Right lung (tissue), 2 donors: ENCODE measurements at regions not wholly inside any gene's neighbourhood (a gene's known extent, or its start where the extent isn't known, plus 50 kb on each side); places are given as distances from the start of the nearest gene placed in this dataset.

ENCODE experiments used
- DNase-seq, 2 donors: peaks; one replicate each; pipeline ENCODE4 v3.0.0-alpha.2; 2013

DNA sequence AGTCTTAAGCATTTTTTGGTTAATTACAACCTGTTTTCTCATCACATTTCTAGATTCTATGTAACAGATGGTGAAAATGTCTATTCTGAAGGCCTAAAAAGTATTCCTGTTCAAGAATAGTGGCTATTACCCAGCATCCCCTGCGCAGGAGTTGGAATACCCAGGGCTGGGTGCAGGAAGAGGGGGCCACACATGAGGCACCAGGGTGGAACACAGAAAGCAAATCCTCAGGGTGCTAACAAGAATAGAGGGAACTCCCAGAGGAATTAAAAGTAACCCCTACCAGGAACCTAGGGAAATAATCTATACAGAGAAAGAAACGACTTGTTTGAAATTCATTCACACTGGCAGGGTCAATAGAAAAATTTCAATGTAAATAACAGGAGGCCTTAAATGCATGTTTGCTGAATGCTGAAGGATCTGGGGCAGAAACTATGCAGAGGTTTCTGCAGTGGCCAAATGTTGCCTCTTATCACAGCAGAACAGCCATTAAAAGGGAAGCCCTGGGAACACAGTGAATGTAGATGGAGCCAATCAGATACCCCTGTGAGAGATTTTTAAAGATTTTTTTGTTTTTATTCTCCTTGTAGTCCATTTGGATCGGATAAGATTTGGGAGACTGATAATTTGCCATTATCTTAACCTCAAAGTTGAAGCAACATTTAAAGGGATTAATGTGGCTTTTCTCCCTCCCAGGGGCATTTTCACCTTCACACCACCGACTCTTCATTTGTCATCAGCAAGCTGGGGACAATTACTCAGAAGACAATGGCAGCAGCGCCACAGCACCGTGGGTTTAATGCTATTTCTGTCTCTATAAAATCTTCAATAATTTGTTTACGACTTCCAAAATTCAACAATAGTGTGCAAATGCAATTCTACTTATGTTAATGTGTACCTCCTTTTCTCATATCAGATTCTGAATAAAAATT is 196.0 kb upstream of the PSMD7 start:
- no peak for DNase-seq

DNA sequence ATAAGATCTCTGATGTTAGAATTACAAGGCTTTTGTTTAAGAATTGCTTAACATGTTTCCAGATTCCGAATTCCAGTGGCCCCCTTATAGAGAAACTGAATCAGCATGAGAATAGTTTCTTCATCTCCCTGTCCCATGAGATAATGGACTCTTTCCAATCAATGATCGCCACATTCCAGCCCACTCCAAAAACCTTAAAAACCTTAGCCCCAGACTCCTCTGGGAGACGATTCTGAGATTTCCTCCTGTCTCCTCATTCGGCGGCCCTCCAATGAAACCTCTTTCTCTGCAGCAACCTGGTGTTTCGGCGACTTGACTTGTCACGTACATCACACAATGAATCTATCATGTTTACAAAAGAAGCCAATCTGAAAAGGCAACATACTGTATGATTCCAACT is 197.1 kb upstream of the PSMD7 start:
- no peak for DNase-seq

DNA sequence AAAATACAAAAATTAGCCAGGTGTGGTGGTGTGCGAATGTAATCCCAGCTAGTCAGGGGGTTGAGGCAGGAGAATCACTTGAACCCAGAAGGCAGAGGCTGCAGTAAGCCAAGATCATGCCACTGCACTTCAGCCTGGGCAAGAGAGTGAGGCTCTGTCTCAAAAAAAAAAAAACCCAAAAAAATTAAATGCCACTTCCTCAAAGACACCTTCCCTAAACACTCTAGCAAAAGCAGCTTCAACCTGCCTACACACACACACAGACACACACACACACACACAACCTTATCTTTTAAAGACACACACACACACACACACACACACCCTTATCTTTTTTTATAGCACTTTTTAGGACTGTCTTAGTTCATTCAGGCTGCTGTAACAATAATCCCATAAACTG is 201.7 kb upstream of the PSMD7 start:
- no peak for DNase-seq

DNA sequence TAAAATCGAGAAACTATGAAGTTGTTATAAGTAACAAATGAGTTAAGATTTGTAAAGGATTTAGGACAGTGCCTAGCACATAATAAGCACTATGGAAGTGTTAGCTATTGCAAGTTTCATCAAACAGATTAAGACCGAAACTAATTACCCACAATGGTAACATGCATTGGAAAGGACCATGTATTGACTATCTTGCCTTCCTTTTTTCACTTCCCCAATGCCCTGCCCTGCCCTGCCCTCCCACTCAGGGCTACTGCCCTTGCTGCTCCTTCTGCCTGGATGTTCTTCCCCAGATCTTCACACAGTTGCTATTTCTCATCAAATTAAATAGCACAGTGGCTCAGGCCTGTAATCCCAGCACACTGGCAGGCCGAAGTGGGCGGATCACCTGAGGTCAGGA is 202.1 kb upstream of the PSMD7 start:
- DNase-seq, result no peak

DNA sequence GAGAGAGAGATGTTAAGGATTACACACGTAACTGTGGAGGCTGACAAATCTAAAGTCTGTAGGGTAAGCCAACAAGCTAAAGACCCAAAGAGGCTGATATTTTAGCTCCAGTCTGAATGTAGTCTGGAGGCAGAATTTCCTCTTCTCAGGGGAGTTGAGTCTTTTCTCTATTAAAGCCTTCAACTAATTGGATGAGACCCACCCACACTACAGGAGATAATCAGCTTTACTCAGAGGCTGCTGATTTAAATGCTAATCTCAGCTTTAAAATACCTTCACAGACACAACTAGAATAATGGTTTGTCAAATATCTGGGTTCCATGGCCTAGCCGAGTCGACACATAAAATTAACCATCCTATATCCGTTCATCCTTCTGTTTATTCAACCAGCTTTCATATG is 204.3 kb upstream of the PSMD7 start:
- DNase-seq, result no peak

DNA sequence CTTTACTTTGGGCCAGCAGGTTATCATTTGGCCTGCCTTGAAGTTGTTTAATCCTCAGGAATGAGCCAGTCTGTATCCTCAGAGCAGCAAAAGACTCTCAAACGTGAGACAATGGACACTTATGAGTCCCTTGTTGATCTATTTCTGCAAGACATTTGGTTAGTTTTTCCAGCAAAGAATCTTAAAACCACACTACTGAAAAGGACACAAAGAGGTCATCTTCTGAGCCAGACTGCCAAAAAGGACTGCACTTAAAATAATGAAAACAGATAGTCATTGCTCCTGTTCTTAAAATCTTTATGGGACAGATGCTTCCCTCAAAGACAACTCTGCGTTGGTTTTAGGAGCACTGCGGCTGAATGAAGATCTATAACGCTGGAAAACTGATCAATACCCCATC is 205.7 kb upstream of the PSMD7 start:
- no peak for DNase-seq

DNA sequence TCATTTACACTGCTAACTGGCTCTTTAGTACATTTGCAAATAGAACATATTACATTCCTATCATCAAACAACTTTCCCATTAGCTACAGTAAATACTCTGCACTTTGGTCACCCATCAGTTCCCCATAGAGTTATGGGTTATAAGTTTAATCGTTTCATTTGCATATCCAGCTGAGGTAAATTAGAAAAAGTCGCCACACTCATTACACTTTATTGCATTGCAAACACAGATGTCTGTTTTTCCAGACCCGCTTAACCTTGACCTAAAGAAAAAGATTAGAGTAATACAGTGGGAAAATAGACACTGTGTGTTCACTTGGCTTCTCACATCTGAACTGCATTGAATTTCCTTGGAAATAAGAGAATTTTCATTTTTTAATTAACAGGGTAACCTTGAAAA is 213.1 kb upstream of the PSMD7 start:
- no peak for DNase-seq

DNA sequence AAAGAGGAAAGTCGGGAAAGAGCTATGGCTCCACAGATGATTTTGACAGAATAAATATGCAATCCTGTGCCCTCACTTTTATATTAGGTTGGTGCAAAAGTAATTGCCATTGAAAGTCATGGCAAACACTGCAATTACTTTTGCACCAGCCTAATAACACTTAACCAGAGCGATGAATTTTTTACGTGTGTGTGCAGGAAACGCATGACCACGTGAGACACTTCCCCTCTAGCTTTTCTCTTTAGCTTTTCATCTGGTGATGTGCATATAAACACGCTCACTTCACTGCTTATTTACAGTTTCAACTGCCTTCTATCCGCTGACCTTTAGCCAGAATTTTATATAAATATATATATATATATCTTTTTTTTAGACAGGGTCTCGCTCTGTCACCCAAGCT is 216.3 kb upstream of the PSMD7 start:
- DNase-seq, result no peak

DNA sequence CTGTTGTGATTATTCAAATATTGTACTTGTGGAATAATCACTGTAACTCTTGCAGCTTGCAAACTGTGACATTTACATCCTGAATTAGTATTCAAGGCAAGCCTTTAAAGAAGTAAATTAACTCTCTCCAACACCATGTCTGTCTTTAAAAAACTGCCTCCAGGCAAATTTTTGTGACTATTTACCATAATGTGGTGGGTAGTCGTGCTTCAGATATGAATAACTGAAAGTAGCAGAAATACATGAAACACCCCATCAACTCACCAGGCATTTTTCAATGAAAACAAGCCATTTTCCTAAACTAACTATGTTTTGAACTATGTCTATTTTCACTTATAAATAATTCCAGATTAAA is 217.4 kb upstream of the PSMD7 start:
- no peak for DNase-seq

DNA sequence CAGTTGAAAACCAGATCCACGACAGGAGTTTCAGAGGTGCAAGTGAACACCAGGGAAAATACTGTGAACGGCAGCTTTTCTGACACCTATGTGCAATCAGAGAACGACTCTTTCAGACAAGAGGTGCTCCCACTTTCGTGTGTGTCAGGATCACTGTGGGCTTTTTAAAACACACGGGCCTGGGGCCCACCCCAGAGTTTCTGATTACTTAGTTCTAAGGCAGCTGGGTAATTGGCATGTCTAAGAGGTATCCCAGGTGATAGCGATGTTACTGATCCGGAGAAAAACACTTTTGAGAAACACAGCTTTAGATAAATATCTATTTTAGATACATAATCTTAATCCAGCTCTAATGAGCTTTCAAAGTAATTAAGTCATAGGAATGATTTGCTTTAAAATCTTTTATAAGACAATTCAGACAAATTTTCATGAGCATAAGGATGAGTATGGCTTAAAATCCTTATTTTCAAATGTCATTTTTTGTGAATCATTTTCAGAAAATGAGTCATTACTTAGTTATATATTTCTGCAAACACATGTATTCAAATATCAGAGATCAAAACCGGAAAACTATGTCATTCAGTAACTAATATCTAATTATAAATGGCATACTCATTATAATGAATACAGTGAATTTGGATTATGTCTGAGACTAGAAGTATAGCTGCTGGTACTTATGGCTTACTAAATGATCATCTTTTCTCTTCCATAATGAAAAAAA is 217.9 kb upstream of the PSMD7 start:
- DNase-seq, result no peak

DNA sequence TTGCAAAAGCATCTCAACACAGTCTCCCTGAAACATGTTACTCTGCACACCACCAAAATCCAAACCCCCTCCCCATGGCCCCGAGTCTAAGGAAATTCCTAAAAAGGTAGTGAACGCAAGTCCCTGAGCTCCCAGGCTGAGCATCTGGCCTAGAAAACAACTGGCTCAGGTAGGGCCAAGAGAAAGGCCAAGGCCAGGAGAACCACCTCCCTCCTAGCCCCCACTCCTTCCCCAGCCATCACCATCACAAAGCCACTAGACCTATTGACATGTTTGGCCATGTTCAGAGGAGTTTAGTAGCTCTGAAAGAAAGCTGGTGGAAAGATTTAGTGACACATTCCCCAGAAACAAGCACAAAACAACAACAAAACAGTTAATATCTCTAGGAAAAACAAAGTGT is 220.0 kb upstream of the PSMD7 start:
- no peak for DNase-seq

DNA sequence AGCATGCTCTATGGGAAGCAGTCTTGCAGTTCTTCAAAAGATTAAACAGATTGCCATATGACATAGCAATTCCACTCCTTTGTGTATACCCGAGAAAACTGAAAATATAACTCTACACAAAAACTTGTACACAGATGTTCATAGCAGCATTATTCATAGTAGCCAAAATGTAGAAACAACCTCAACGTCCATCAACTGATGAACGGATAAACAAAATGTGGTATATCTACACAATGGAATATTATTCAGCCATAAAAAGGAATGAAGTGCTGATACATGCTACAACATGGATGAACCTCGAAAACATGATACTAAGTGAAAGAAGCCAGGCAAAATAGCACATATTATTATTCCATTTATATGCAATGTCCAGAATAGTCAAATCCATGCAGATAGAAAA is 221.2 kb upstream of the PSMD7 start:
- no peak for DNase-seq

DNA sequence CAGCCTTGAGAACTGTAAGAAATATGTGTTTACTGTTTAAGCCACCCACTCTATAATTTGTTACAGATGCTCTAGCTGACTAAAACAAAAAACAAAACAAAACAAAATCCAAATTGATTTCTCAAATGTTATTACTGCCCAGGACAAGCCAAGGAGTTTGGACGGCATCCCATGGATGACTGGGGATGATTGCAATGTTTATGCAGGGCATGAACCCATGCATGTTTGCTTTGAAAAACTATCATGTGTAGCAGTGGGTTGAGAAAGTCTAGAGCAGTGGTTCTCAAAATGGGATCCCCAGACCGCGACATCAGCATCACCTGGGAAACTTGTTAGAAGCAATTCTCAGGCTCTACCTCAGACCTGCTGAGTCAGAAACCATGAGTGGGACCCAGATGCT is 223.2 kb upstream of the PSMD7 start:
- no peak for DNase-seq

DNA sequence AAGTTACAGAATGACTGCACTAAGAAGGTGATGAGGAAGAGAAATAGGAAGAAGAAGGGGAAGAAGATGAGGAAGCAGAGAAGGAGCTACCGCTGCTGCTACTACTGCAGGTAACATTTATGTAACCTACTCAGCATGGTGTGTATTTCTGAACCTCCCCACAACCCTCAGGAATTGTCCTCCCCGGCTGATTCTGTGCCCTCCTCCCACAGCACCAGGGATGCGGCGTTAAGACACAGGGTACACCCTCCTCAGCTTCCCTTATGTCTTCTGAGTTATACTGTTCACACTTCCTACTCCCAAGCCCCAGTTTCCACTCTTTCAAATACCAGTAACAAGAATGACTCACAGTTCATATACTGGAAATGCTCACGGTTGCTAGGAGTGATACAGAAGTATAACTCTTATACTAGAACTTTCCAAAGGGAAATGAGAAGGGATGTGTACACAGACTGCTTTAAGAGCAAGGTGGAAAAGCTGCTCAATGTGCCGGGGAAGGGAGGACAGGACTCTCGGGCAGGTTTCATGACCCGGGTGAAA is 224.5 kb upstream of the PSMD7 start:
- DNase-seq, result no peak

DNA sequence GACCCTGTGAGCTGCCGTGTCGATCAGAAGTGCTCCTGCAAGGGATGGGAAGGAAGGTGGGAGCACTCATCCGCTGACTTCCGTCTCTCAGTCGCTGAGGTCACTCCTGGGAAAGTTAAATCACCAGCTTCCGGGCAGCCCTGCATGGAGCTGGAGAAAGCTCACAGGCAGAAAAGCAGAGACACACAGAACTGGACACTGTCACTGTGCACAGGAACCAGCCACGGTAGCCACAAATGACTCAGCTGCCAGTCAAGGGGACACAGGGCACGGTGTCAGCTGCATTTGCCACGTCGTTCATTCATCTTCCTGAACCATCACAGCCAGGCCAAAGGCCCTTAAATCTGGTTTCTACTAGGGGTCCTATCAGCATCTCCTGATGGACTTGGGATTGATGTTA is 226.4 kb upstream of the PSMD7 start:
- no peak for DNase-seq

DNA sequence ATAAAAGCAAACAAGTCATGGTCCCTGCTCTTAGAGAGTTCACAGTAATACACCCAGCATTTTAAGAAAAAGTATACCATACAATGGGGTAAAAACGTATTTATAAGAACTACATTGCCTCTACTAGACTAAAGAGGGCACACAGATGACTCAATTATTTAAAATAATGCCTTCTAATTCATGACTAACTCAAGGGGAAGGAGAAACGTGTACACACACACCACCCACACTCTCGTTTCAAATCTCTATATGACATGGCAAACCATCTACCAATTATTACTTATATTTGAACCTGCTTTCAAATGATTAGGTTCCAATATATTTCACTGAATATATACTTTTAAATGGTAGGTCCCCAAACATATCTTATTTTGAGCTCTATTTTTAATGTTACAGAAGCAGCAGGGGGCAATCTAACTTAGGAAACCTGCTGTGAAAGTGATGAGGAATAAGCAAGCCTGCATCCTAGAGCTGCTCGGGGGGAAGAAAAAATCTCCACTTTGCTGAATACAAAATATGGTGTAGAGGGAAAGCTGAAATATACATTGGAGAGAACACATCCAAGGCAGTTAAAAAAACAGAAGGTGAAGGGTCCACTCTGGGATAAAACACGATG is 232.4 kb upstream of the PSMD7 start:
- DNase-seq, result peak; percentile 10 to 23

DNA sequence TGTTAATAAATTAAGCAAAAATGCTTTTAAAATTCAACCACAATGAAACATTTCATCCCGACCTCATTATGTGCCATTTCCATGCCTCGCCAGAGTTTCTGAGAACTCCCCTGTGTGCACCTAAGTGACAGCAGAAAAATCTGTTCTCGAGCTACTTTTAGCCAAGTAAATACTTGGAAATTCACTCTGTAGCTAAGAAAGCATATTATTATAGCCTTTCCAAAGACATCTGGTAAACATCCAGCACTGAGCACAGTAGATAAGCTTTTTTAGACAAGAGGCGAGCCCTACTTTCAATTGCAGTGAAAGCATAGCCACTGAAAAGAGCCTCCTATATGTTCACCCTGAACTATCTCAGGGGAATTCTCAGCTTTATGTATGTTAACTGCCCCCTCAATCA is 242.8 kb upstream of the PSMD7 start:
- peak; percentile 45 to 58 for DNase-seq

DNA sequence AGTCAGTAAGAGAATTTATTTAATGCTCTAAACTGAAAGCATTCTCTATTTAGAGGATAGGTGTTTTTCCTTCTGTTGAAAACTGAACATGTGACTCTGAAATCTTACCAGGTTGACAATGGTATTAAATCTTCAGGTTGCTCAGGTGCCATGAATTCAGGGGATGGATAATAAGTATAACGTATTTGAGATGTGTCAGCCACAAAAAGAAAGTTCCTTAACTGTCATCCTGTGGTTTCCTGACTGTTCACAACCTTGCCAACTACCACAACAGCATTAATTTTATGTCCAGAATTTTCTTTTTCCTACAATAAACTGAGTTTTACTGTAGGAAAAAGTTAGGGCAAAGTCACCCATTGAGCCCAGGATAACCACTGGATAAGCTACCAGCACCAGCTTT is 243.3 kb upstream of the PSMD7 start:
- no peak for DNase-seq

DNA sequence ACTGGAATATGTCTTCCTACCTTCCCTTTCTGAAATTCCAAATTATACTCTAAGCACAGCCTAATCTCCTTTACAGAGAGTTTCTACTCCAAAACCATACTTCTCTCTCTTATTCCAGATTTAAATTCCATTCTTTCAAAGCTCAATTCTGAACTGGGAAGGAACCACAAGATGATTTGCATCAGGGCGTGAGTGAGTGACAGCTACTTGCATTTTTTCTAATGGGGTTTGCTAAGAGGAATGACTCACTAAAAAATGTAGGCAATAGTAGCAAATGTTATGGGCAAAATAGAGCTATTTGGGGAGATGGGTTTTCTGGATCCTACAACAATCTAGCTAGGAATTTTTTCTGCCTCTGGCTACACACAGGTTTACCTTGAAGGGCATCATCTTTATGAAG is 244.6 kb upstream of the PSMD7 start:
- DNase-seq, result no peak

DNA sequence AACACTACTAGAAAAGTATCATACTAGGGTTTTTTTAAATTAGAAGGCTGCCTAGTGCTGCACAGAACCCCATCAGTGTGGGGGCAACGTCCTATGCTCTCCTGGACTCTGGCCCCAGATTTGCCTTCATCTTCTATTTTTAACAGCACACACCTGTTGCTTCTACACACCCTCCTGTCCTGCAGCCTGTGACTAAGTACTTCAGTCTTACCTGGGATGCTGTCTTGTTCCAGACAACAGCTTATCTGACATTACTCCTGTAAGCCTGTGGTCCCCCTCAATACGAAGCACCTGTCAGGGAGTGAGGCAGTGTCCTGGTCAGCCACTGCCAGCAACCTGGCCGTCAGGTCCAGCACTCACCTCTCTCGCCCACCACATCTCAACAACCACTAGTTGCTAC is 247.6 kb upstream of the PSMD7 start:
- DNase-seq, result no peak

DNA sequence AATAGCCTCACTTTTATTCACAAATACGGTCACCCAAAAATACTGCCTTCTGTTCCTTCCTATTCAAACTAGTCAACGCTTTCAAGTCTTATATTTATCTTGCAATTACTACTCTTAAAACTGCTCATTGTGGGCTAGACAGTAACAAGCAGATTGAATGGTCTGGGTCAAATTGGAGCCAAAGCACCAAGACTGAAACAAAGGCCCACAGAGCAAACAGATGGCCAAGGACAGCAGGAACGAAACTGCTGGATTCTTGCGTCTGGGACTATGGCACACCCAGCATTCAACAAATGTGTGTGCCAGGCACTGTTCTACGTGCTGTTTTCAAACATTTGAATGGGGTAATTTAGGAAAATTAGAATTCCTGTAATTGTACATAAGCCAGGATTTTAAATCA is 250.1 kb upstream of the PSMD7 start:
- no peak for DNase-seq

DNA sequence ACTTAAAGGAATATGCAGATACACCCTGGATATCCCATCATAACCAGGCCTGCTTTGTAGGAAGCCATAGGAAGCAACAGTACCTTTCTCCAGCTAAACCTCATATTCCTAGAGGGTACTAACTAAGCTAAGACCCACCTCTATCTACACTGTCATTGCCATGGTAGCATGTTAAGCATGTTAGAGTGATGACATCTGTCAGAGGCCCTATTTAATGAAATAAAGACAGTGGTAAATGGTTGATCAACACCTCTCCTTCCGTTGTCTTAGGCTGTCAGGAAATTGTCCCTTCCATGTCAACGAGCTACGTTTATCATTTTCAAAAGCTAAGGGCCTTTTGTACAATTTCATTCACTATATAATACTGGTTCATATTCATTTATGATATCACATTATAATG is 251.1 kb upstream of the PSMD7 start:
- DNase-seq, result no peak

DNA sequence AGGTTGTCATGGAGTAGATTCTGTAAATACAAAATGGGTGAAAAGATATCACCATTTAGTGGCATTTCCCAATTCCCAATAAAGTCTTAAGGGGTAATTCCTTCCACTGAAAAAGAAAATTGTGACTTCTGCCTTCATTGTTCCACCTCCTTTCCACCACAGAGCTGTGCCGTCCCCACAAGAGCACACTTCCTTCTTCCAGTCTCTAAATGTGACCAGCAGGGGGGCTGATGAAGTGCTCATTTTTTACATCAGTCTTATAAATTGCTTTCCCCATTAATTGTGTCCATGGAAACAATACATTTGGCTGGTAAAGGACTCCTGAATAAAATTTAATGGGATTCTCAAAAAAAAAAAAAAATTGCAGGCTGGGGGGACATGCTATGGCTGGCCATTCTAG is 260.8 kb upstream of the PSMD7 start:
- DNase-seq, result no peak
